Liver (tissue), 7 donors: ENCODE measurements at regions not wholly inside any gene's neighbourhood (a gene's known extent, or its start where the extent isn't known, plus 50 kb on each side); places are given as distances from the start of the nearest gene placed in this dataset.

ENCODE experiments used
- DNase-seq: peaks from one replicate; pipeline ENCODE4 v3.0.0-alpha.2; 2017; ENCODE audit warnings: low spot score
- H3K27ac ChIP-seq, 2 donors: one replicate each; pipeline ENCODE4 v1.7.0; 2013; ENCODE audit warnings: inconsistent platforms in 2 of 2, low read length in 2 of 2, control low read depth in 1 of 2, low read depth in 1 of 2, mild to moderate bottlenecking in 1 of 2
- H3K27me3 ChIP-seq, 4 donors: one replicate each; pipeline versions ENCODE4 v1.6.1 to v1.7.0; 2013; ENCODE audit warnings: low read length in 3 of 4, inconsistent platforms in 1 of 4, mild to moderate bottlenecking in 1 of 4, moderate library complexity in 1 of 4; ENCODE audit not compliant: control insufficient read depth in 4 of 4, insufficient read depth in 4 of 4
- H3K36me3 ChIP-seq, 4 donors: one replicate each; pipeline versions ENCODE4 v1.6.1 to v1.7.0; 2013; ENCODE audit warnings: low read length in 3 of 4, mild to moderate bottlenecking in 3 of 4, low read depth in 1 of 4, moderate library complexity in 1 of 4; ENCODE audit not compliant: control insufficient read depth in 4 of 4, insufficient read depth in 3 of 4
- H3K4me1 ChIP-seq, 4 donors: one replicate each; pipeline versions ENCODE4 v1.6.1 to v1.7.0; 2013; ENCODE audit warnings: low read length in 3 of 4, mild to moderate bottlenecking in 3 of 4, moderate library complexity in 1 of 4; ENCODE audit not compliant: control insufficient read depth in 4 of 4, insufficient read depth in 4 of 4
- H3K4me3 ChIP-seq, 3 donors: one replicate each; pipeline versions ENCODE4 v1.6.1 to v1.7.0; 2013; ENCODE audit warnings: low read length in 3 of 3, control low read depth in 1 of 3, low read depth in 1 of 3, mild to moderate bottlenecking in 1 of 3
- H3K9ac ChIP-seq, 2 donors: one replicate each; pipeline ENCODE4 v1.7.0; 2013; ENCODE audit warnings: low read length in 2 of 2, mild to moderate bottlenecking in 2 of 2, moderate library complexity in 2 of 2, control low read depth in 1 of 2, low read depth in 1 of 2
- H3K9me3 ChIP-seq, 4 donors: one replicate each; pipeline versions ENCODE4 v1.6.1 to v1.7.0; 2013; ENCODE audit warnings: low read length in 3 of 4; ENCODE audit not compliant: control insufficient read depth in 4 of 4
- ATF3 ChIP-seq: IDR thresholded peaks from 2 replicates; pipeline ENCODE4 v1.6.1; 2016; ENCODE audit warnings: antibody characterized with exemption
- EGR1 ChIP-seq, 2 donors: IDR thresholded peaks; 2 replicates each; pipeline ENCODE4 v1.6.1; 2016 to 2018; ENCODE audit warnings: antibody characterized with exemption in 2 of 2, low read depth in 2 of 2
- FOXA1 ChIP-seq: IDR thresholded peaks from 2 replicates; pipeline ENCODE4 v1.6.1; 2016; ENCODE audit warnings: antibody characterized with exemption
- FOXA2 ChIP-seq: IDR thresholded peaks from 2 replicates; pipeline ENCODE4 v1.6.1; 2016; ENCODE audit warnings: antibody characterized with exemption
- GABPA ChIP-seq, 2 donors: IDR thresholded peaks in 1 of 2; conservative IDR thresholded peaks in 1 of 2; 2 replicates each; pipeline ENCODE4 v1.6.1; 2016; ENCODE audit warnings: antibody characterized with exemption in 2 of 2, mild to moderate bottlenecking in 1 of 2, moderate library complexity in 1 of 2
- HNF4A ChIP-seq, 2 donors: conservative IDR thresholded peaks; 2 replicates each; pipeline ENCODE4 v1.6.1; 2016; ENCODE audit warnings: antibody characterized with exemption in 2 of 2, mild to moderate bottlenecking in 2 of 2
- HNF4G ChIP-seq: IDR thresholded peaks from 2 replicates; pipeline ENCODE4 v1.6.1; 2016; ENCODE audit warnings: antibody characterized with exemption
- JUND ChIP-seq, 2 donors: IDR thresholded peaks; 2 replicates each; pipeline ENCODE4 v1.6.1; 2016; ENCODE audit warnings: antibody characterized with exemption in 2 of 2
- MAX ChIP-seq: IDR thresholded peaks from 2 replicates; pipeline ENCODE4 v1.6.1; 2016; ENCODE audit warnings: antibody characterized with exemption
- NR2F2 ChIP-seq: IDR thresholded peaks from 2 replicates; pipeline ENCODE4 v1.6.1; 2016; ENCODE audit warnings: antibody characterized with exemption
- RAD21 ChIP-seq, 2 donors: IDR thresholded peaks; 2 replicates each; pipeline ENCODE4 v1.6.1; 2016; ENCODE audit warnings: antibody characterized with exemption in 2 of 2, mild to moderate bottlenecking in 2 of 2
- REST ChIP-seq: IDR thresholded peaks from 2 replicates; pipeline ENCODE4 v1.6.1; 2016; ENCODE audit warnings: antibody characterized with exemption, mild to moderate bottlenecking
- RXRA ChIP-seq, 2 donors: IDR thresholded peaks; 2 replicates each; pipeline ENCODE4 v1.6.1; 2017 to 2018; ENCODE audit warnings: antibody characterized with exemption in 2 of 2, mild to moderate bottlenecking in 1 of 2
- SP1 ChIP-seq: IDR thresholded peaks from 2 replicates; pipeline ENCODE4 v1.6.1; 2018; ENCODE audit warnings: antibody characterized with exemption, mild to moderate bottlenecking
- TAF1 ChIP-seq: conservative IDR thresholded peaks from 2 replicates; pipeline ENCODE4 v1.6.1; 2016; ENCODE audit warnings: antibody characterized with exemption, mild to moderate bottlenecking
- YY1 ChIP-seq: IDR thresholded peaks from 2 replicates; pipeline ENCODE4 v1.6.1; 2016; ENCODE audit warnings: antibody characterized with exemption, mild to moderate bottlenecking
- ZBTB33 ChIP-seq: IDR thresholded peaks from 2 replicates; pipeline ENCODE4 v1.6.1; 2016; ENCODE audit warnings: antibody characterized with exemption
- WGBS: extraction: QIAGEN DNeasy Blood & Tissue Kit; methylation state at CpG from one replicate; pipeline ENCODE4 v1.1.7; 2013; 5-methylcytosine and 5-hydroxymethylcytosine counted together
- donor health status: healthy.
- donor health status: healthy.
- donor health status: healthy.
- donor health status: healthy.

- TF ChIP-seq ATF3: no peak
- TF ChIP-seq ZBTB33: no peak
These were observed 66.1 kb upstream of the DIAPH3 start (continued) for GRCh38 chr13:60229708-60230272.

- Histone ChIP-seq H3K36me3 (no peaks in the 10 kb centered on the region), H3K9me3 (no peaks in the 10 kb centered on the region), H3K27me3 (peaks cover 0 to 3% (median 0%) of the 10 kb centered on the region in 4 donors), H3K9ac (no peak overlapping the region), H3K27ac (no peak overlapping the region), H3K4me1 (no peaks in the 10 kb centered on the region), H3K4me3 (no peak overlapping the region)
- TF ChIP-seq FOXA1: no peak
- TF ChIP-seq RAD21 (IDR thresholded peaks at IDR 0.05): no peak
- TF ChIP-seq HNF4G: no peak
- no peak for TF ChIP-seq ATF3
- no peak for TF ChIP-seq ZBTB33
- no peak for TF ChIP-seq SP1
- TF ChIP-seq FOXA2: no peak
- TF ChIP-seq HNF4A (conservative IDR thresholded peaks at IDR 0.05): no peak
- no peak for TF ChIP-seq GABPA (IDR thresholded peaks at IDR 0.05 in 1 of 2, conservative IDR thresholded peaks at IDR 0.05 in 1 of 2)
- TF ChIP-seq MAX: no peak
- TF ChIP-seq YY1: no peak
- no peak for TF ChIP-seq NR2F2
- no peak for TF ChIP-seq RXRA (IDR thresholded peaks at IDR 0.05)
- DNase-seq: no peak
- WGBS: 19% methylated on average over 3 of the region's 3 CpGs
These were observed 66.9 kb upstream of the DIAPH3 start for GRCh38 chr13:60230593-60230992.

- Histone ChIP-seq H3K9ac (no peak overlapping the region), H3K27me3 (peaks cover 0 to 3% (median 1%) of the 10 kb centered on the region in 4 donors), H3K9me3 (no peaks in the 10 kb centered on the region), H3K4me3 (no peak overlapping the region), H3K4me1 (no peaks in the 10 kb centered on the region), H3K27ac (no peak overlapping the region), H3K36me3 (no peaks in the 10 kb centered on the region)
- 34% methylated on average over 2 of the region's 2 CpGs for WGBS
- TF ChIP-seq HNF4A (conservative IDR thresholded peaks at IDR 0.05): no peak
- no peak for TF ChIP-seq EGR1 (IDR thresholded peaks at IDR 0.05; ENCODE audit: low read depth in 2 of 2)
- no peak for TF ChIP-seq FOXA1
- TF ChIP-seq NR2F2: no peak
- TF ChIP-seq REST: no peak
- TF ChIP-seq MAX: no peak
- TF ChIP-seq TAF1: no peak
- TF ChIP-seq RAD21 (IDR thresholded peaks at IDR 0.05): no peak
- TF ChIP-seq ZBTB33: no peak
- no peak for TF ChIP-seq RXRA (IDR thresholded peaks at IDR 0.05)
- TF ChIP-seq YY1: no peak
- TF ChIP-seq SP1: no peak
- no peak for TF ChIP-seq FOXA2
- no peak for TF ChIP-seq GABPA (IDR thresholded peaks at IDR 0.05 in 1 of 2, conservative IDR thresholded peaks at IDR 0.05 in 1 of 2)
- no peak for TF ChIP-seq JUND (IDR thresholded peaks at IDR 0.05)
- TF ChIP-seq ATF3: no peak
- DNase-seq: no peak
These were observed 78.4 kb upstream of the DIAPH3 start for GRCh38 chr13:60242043-60242595.
